Epidermal melanocyte (primary cell): ENCODE measurements at regions not wholly inside any gene's neighbourhood (a gene's known extent, or its start where the extent isn't known, plus 50 kb on each side); places are given as distances from the start of the nearest gene placed in this dataset.

Experiments used
- DNase-seq: peaks from one replicate; pipeline ENCODE4 v3.0.0; 2011; ENCODE audit warnings: low spot score; ENCODE audit not compliant: insufficient read length

- DNase-seq = no peak
Measured at GRCh38 chr2:41967476-41968181, 80.2 kb upstream of the PKDCC start.

GRCh38 chr2:41968182-41968578 lies 79.6 kb upstream of the PKDCC start:
- no peak for DNase-seq

- DNase-seq = no peak
Measured at GRCh38 chr2:41970988-41971660, 76.7 kb upstream of the PKDCC start.

GRCh38 chr2:41972179-41972578 lies 75.6 kb upstream of the PKDCC start:
- no peak for DNase-seq

- no peak for DNase-seq
Measured at GRCh38 chr2:41972819-41973218, 75.0 kb upstream of the PKDCC start.

GRCh38 chr2:41973871-41974270 lies 74.0 kb upstream of the PKDCC start:
- DNase-seq = no peak

- DNase-seq = no peak
Measured at GRCh38 chr2:41981417-41981816, 66.4 kb upstream of the PKDCC start.

GRCh38 chr2:41985573-41986095 lies 62.2 kb upstream of the PKDCC start:
- no peak for DNase-seq

- no peak for DNase-seq
Measured at GRCh38 chr2:41989501-41990180, 58.2 kb upstream of the PKDCC start.

GRCh38 chr2:41990245-41990644 lies 57.6 kb upstream of the PKDCC start:
- no peak for DNase-seq

- DNase-seq = no peak
Measured at GRCh38 chr2:41990688-41991087, 57.1 kb upstream of the PKDCC start.

GRCh38 chr2:41992056-41992642 lies 55.7 kb upstream of the PKDCC start:
- no peak for DNase-seq

GRCh38 chr2:41992671-41993434 lies 55.0 kb upstream of the PKDCC start:
- DNase-seq = no peak

- DNase-seq = no peak
Measured at GRCh38 chr2:41993435-41993925, 54.3 kb upstream of the PKDCC start.

GRCh38 chr2:41994233-41994637 lies 53.6 kb upstream of the PKDCC start:
- DNase-seq = no peak

GRCh38 chr2:41994661-41995060 lies 53.2 kb upstream of the PKDCC start:
- DNase-seq = no peak

- no peak for DNase-seq
Measured at GRCh38 chr2:41997561-41997960, 50.3 kb upstream of the PKDCC start.
